Mononuclear cell (primary cell): ENCODE measurements at regions not wholly inside any gene's neighbourhood (a gene's known extent, or its start where the extent isn't known, plus 50 kb on each side); places are given as distances from the start of the nearest gene placed in this dataset.

Experiments used
- H3K27me3 ChIP-seq: 2 replicates; pipeline ENCODE4 v1.6.0; 2011; ENCODE audit warnings: low read length, control low read depth; ENCODE audit not compliant: insufficient read depth
- H3K4me1 ChIP-seq: 2 replicates; pipeline ENCODE4 v1.5.1; 2011; ENCODE audit warnings: mild to moderate bottlenecking, low read length, control low read depth; ENCODE audit not compliant: insufficient read depth
- H3K4me3 ChIP-seq: 2 replicates; pipeline ENCODE4 v1.5.1; 2011; ENCODE audit warnings: mild to moderate bottlenecking, low read length, moderate library complexity
- H3K9me3 ChIP-seq: 2 replicates; pipeline ENCODE4 v1.5.1; 2011; ENCODE audit warnings: low read depth, mild to moderate bottlenecking, control low read depth, low read length

GRCh38 chr13:78192716-78193115 is 274.1 kb upstream of the EDNRB start:
- Histone ChIP-seq H3K9me3 (peaks cover 1% of the 10 kb centered on the region), H3K27me3 (no peaks in the 10 kb centered on the region), H3K4me3 (no peak overlapping the region), H3K4me1 (no peaks in the 10 kb centered on the region)

- peaks cover 5% of the 10 kb centered on the region for H3K9me3 ChIP-seq
- H3K27me3 ChIP-seq: no peaks in the 10 kb centered on the region
- no peak overlapping the region for H3K4me3 ChIP-seq
- H3K4me1 ChIP-seq: no peaks in the 10 kb centered on the region
Measured at GRCh38 chr13:78190296-78190695, 271.7 kb upstream of the EDNRB start.

- Histone ChIP-seq H3K4me1 (no peaks in the 10 kb centered on the region), H3K4me3 (no peak overlapping the region), H3K9me3 (peaks cover 5% of the 10 kb centered on the region), H3K27me3 (no peaks in the 10 kb centered on the region)
Measured at GRCh38 chr13:78187781-78188180, 269.1 kb upstream of the EDNRB start.

- Histone ChIP-seq H3K4me1 (no peaks in the 10 kb centered on the region), H3K27me3 (no peaks in the 10 kb centered on the region), H3K4me3 (no peak overlapping the region), H3K9me3 (peaks cover 5% of the 10 kb centered on the region)
Measured at GRCh38 chr13:78185700-78186099, 267.1 kb upstream of the EDNRB start.

- Histone ChIP-seq H3K9me3 (peaks cover 5% of the 10 kb centered on the region), H3K4me1 (no peaks in the 10 kb centered on the region), H3K27me3 (no peaks in the 10 kb centered on the region), H3K4me3 (no peak overlapping the region)
Measured at GRCh38 chr13:78183732-78184131, 265.1 kb upstream of the EDNRB start.

- peaks cover 5% of the 10 kb centered on the region for H3K9me3 ChIP-seq
- no peaks in the 10 kb centered on the region for H3K27me3 ChIP-seq
- no peaks in the 10 kb centered on the region for H3K4me1 ChIP-seq
- no peak overlapping the region for H3K4me3 ChIP-seq
Measured at GRCh38 chr13:78182813-78183212, 264.2 kb upstream of the EDNRB start.

GRCh38 chr13:78177306-78177705 is 258.7 kb upstream of the EDNRB start:
- Histone ChIP-seq H3K27me3 (no peaks in the 10 kb centered on the region), H3K9me3 (no peaks in the 10 kb centered on the region), H3K4me3 (no peak overlapping the region), H3K4me1 (no peaks in the 10 kb centered on the region)

GRCh38 chr13:78176880-78177279 is 258.2 kb upstream of the EDNRB start:
- no peaks in the 10 kb centered on the region for H3K27me3 ChIP-seq
- no peak overlapping the region for H3K4me3 ChIP-seq
- no peaks in the 10 kb centered on the region for H3K9me3 ChIP-seq
- no peaks in the 10 kb centered on the region for H3K4me1 ChIP-seq

- Histone ChIP-seq H3K27me3 (no peaks in the 10 kb centered on the region), H3K4me1 (no peaks in the 10 kb centered on the region), H3K9me3 (no peaks in the 10 kb centered on the region), H3K4me3 (no peak overlapping the region)
Measured at GRCh38 chr13:78169386-78169785, 250.8 kb upstream of the EDNRB start.

- Histone ChIP-seq H3K4me1 (no peaks in the 10 kb centered on the region), H3K4me3 (no peak overlapping the region), H3K9me3 (no peaks in the 10 kb centered on the region), H3K27me3 (no peaks in the 10 kb centered on the region)
Measured at GRCh38 chr13:78168981-78169380, 250.3 kb upstream of the EDNRB start.

GRCh38 chr13:78161266-78161665 is 242.6 kb upstream of the EDNRB start:
- no peak overlapping the region for H3K4me3 ChIP-seq
- H3K27me3 ChIP-seq: no peaks in the 10 kb centered on the region
- no peaks in the 10 kb centered on the region for H3K9me3 ChIP-seq
- H3K4me1 ChIP-seq: peaks cover 11% of the 10 kb centered on the region

GRCh38 chr13:78160793-78161192 is 242.2 kb upstream of the EDNRB start:
- no peaks in the 10 kb centered on the region for H3K9me3 ChIP-seq
- H3K27me3 ChIP-seq: no peaks in the 10 kb centered on the region
- H3K4me3 ChIP-seq: no peak overlapping the region
- H3K4me1 ChIP-seq: peaks cover 11% of the 10 kb centered on the region

GRCh38 chr13:78152415-78152814 is 233.8 kb upstream of the EDNRB start:
- no peaks in the 10 kb centered on the region for H3K27me3 ChIP-seq
- no peak overlapping the region for H3K4me3 ChIP-seq
- no peaks in the 10 kb centered on the region for H3K4me1 ChIP-seq
- H3K9me3 ChIP-seq: no peaks in the 10 kb centered on the region

GRCh38 chr13:78147905-78148304 is 229.3 kb upstream of the EDNRB start:
- Histone ChIP-seq H3K9me3 (no peaks in the 10 kb centered on the region), H3K4me1 (no peaks in the 10 kb centered on the region), H3K27me3 (no peaks in the 10 kb centered on the region), H3K4me3 (no peak overlapping the region)

GRCh38 chr13:78145276-78145675 is 226.6 kb upstream of the EDNRB start:
- H3K9me3 ChIP-seq: no peaks in the 10 kb centered on the region
- H3K27me3 ChIP-seq: no peaks in the 10 kb centered on the region
- no peak overlapping the region for H3K4me3 ChIP-seq
- no peaks in the 10 kb centered on the region for H3K4me1 ChIP-seq

GRCh38 chr13:78139765-78140164 is 221.1 kb upstream of the EDNRB start:
- H3K9me3 ChIP-seq: no peaks in the 10 kb centered on the region

GRCh38 chr13:78138756-78139155 is 220.1 kb upstream of the EDNRB start:
- no peaks in the 10 kb centered on the region for H3K27me3 ChIP-seq
- no peaks in the 10 kb centered on the region for H3K9me3 ChIP-seq
- H3K4me3 ChIP-seq: no peak overlapping the region

More at GRCh38 chr13:78139765-78140164, 221.1 kb upstream of the EDNRB start:
- H3K27me3 ChIP-seq: no peaks in the 10 kb centered on the region
- peaks cover 3% of the 10 kb centered on the region for H3K4me1 ChIP-seq
- no peak overlapping the region for H3K4me3 ChIP-seq

More at GRCh38 chr13:78138756-78139155, 220.1 kb upstream of the EDNRB start:
- H3K4me1 ChIP-seq: peaks cover 3% of the 10 kb centered on the region
